Stomach (tissue), 4 donors: ENCODE measurements at regions not wholly inside any gene's neighbourhood (a gene's known extent, or its start where the extent isn't known, plus 50 kb on each side); places are given as distances from the start of the nearest gene placed in this dataset.

ENCODE experiments used
- POLR2A ChIP-seq, 4 donors: fragments of 450-650 bp; IDR thresholded peaks; one replicate each; pipeline ENCODE4 v1.6.1; 2016; ENCODE audit warnings: antibody characterized with exemption in 4 of 4, control low read depth in 2 of 4, mild to moderate bottlenecking in 1 of 4, moderate library complexity in 1 of 4
- POLR2AphosphoS5 ChIP-seq, 3 donors: sonication (generic); formaldehyde crosslinking; IDR thresholded peaks; one replicate each; pipeline ENCODE4 v1.6.1; 2016; ENCODE audit warnings: antibody characterized with exemption in 3 of 3
- TF ChIP-seq, protein P1 (sequence below), 7 experiments: fragments of 450-650 bp in 4 of 7; fragments of 200-600 bp in 3 of 7; sonication (generic) in 3 of 7; IDR thresholded peaks; one replicate each; pipeline ENCODE4 v1.5.1; 2016 to 2019; ENCODE audit warnings: antibody characterized with exemption in 7 of 7, control low read depth in 2 of 7, mild to moderate bottlenecking in 1 of 7

DNA sequence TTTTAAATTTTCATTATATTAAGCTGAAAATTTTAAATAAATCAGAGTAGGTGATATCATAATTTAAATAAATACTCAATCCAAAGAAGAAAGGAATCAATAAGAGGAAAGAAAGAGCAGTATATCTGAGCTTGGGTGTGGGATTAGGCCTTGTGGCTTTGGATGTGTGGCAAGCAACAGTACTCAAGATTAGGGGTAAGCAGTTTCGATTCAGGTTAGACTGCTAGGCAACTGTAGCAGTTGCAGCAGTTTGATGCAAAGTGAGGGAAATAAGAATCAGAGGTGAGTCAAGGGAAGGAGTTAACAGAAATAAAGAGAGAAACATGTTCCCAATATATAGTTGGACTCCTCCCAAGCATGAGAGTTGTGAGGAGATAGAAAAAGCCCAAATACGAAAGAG, 599.6 kb upstream of the KLHL4 start:
- TF ChIP-seq POLR2AphosphoS5 (IDR thresholded peaks at IDR 0.05) (no peak), POLR2A (IDR thresholded peaks at IDR 0.05) (no peak)
- TF ChIP-seq, protein P1, sequence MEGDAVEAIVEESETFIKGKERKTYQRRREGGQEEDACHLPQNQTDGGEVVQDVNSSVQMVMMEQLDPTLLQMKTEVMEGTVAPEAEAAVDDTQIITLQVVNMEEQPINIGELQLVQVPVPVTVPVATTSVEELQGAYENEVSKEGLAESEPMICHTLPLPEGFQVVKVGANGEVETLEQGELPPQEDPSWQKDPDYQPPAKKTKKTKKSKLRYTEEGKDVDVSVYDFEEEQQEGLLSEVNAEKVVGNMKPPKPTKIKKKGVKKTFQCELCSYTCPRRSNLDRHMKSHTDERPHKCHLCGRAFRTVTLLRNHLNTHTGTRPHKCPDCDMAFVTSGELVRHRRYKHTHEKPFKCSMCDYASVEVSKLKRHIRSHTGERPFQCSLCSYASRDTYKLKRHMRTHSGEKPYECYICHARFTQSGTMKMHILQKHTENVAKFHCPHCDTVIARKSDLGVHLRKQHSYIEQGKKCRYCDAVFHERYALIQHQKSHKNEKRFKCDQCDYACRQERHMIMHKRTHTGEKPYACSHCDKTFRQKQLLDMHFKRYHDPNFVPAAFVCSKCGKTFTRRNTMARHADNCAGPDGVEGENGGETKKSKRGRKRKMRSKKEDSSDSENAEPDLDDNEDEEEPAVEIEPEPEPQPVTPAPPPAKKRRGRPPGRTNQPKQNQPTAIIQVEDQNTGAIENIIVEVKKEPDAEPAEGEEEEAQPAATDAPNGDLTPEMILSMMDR (IDR thresholded peaks at IDR 0.05), result no peak
